Peyer's patch (tissue), 4 donors: ENCODE measurements at regions not wholly inside any gene's neighbourhood (a gene's known extent, or its start where the extent isn't known, plus 50 kb on each side); places are given as distances from the start of the nearest gene placed in this dataset.

Experiments
- POLR2A ChIP-seq, 2 donors: fragments of 450-650 bp; IDR thresholded peaks; one replicate each; pipeline ENCODE4 v1.5.1; 2017; ENCODE audit warnings: antibody characterized with exemption in 2 of 2, mild to moderate bottlenecking in 2 of 2, moderate library complexity in 2 of 2
- TF ChIP-seq, protein P1 (sequence below), 6 experiments: fragments of 450-650 bp in 4 of 6; fragments of 200-600 bp in 2 of 6; sonication (generic) in 1 of 6; IDR thresholded peaks; one replicate each; pipeline ENCODE4 v1.5.1; 2017 to 2019; ENCODE audit warnings: antibody characterized with exemption in 6 of 6, mild to moderate bottlenecking in 3 of 6, moderate library complexity in 1 of 6

DNA sequence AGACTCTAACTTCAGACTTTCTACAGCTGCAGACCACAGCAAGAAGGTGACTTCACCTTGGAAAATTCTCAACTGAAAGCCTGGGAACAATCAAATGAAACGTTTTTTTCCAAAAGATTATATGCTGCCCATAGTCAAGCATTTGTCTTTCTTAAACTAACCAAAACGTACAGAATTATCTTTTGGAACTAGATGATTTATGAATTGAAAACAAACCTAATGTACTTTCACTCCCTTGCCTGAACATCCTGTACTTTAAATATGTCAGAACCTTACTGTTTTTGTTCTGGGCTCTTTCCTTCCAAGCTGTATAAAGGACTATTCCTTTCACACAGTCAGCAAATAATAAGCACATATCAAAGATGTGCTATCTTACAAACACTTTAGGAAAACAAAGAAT lies 62.4 kb upstream of the TNFAIP3 start:
- no peak for TF ChIP-seq POLR2A (IDR thresholded peaks at IDR 0.05)
- TF ChIP-seq, protein P1, sequence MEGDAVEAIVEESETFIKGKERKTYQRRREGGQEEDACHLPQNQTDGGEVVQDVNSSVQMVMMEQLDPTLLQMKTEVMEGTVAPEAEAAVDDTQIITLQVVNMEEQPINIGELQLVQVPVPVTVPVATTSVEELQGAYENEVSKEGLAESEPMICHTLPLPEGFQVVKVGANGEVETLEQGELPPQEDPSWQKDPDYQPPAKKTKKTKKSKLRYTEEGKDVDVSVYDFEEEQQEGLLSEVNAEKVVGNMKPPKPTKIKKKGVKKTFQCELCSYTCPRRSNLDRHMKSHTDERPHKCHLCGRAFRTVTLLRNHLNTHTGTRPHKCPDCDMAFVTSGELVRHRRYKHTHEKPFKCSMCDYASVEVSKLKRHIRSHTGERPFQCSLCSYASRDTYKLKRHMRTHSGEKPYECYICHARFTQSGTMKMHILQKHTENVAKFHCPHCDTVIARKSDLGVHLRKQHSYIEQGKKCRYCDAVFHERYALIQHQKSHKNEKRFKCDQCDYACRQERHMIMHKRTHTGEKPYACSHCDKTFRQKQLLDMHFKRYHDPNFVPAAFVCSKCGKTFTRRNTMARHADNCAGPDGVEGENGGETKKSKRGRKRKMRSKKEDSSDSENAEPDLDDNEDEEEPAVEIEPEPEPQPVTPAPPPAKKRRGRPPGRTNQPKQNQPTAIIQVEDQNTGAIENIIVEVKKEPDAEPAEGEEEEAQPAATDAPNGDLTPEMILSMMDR (IDR thresholded peaks at IDR 0.05) = no peak
